Activated CD4-positive, alpha-beta T cell treated with anti-CD3 and anti-CD28 coated beads, Interleukin-2, amount 50 U/mL, for 16 hours (primary cell): ENCODE measurements at regions not wholly inside any gene's neighbourhood (a gene's known extent, or its start where the extent isn't known, plus 50 kb on each side); places are given as distances from the start of the nearest gene placed in this dataset.

Experiments used
- DNase-seq: peaks from one replicate; pipeline ENCODE4 v3.0.0-alpha.2; 2020

- no peak for DNase-seq
These were observed 183.4 kb upstream of the TANK start for GRCh38 chr2:160976797-160977196.

DNA sequence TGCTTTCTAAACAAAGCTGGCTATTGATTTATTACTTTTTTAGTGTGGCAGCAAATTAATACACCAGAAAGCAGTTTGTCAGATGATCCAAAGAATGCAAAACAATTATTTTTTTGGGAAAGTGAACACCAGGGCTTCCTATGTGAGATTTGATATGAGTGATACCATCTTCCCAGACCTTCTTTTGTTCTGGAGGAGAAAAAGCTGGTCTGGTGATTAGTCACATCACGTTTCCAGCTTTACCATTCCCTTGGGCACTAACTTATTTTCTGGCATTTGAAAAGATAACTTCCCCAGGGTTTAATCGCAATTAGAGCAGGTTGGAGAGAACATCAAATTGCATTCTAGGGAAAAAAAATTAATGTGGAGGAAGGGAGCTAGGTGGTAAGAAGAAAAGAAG is 182.9 kb upstream of the TANK start:
- no peak for DNase-seq

GRCh38 chr2:160977854-160978253 is 182.4 kb upstream of the TANK start:
- no peak for DNase-seq

- no peak for DNase-seq
These were observed 175.7 kb upstream of the TANK start for GRCh38 chr2:160984426-160985077.

- DNase-seq = no peak
These were observed 170.4 kb upstream of the TANK start for GRCh38 chr2:160989778-160990177.

DNA sequence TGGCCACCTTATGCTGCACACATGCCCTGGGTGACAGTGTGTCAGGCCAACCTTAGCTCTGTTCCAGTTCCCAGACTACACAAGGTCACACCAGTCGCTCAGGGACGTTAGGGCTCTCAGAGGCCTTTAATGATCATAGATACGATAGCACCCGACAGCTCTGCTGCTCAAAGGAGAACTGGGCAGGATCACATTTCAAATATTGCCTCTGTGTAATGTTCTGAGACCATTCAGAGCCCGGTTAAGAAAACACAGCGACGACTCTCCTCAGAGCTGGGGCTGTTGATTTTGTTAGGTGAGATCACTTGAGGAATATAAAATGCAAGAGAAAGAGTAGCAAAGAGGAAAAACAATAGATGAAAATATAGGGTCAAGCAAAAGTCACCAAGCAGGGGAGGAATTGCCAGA is 166.6 kb upstream of the TANK start:
- no peak for DNase-seq

GRCh38 chr2:160994141-160995002 is 165.9 kb upstream of the TANK start:
- peak; percentile 86 for DNase-seq

DNA sequence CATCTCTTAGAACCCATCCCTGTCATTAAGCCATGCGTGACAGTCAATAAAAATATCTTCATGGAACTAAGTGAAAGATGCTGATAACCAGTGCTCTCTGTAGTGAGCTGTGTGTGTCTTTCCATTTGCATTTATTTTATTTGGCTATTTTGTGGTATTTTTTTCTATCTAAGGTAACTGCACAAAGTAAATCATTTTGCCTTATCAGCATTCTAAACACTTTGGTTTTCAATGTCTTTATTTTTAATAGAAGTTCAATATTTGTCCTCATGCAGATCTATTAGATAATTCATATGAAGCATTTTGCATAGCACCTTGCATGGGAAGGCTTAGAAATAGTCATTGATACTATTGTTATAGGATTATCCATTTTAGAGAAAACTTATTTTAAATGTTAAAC is 163.6 kb upstream of the TANK start:
- DNase-seq = no peak

DNA sequence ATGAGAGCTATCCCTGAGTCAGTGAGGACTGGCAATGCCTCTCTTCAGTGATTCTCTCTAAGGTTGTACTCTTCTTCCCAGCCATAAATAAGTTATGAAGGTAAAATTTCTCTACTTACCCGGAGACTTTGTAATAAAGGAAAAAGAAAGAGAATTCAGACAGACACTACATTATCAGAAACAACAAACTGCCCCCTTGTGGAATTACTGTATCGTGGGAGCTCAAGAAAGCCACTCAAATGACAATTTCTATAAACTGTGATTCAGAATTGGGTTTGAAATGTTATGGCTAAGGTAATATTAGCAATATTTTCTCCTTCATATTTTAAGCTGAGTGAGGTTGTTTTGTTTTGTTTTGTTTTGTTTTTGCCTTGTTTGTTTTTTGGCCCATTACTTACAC is 155.8 kb upstream of the TANK start:
- DNase-seq = no peak

DNA sequence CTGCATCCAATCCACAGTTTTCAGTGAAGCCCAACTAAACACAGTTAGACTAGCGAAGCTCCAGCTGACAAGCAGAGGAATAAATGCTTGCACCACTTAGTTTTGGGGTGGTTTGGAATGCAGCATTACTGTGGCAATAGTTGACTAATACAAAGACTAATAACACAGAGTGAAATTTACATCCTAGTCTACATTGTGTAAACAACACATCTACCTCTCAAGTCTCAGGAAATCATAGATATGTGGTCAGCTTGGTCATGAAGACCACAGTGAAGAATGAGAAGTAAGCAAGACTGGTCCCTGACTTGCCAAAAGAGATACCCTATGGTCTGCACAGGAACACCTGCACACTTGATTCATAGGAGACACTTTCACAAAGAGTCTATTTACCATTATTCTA is 155.1 kb upstream of the TANK start:
- no peak for DNase-seq

- no peak for DNase-seq
These were observed 151.9 kb upstream of the TANK start for GRCh38 chr2:161008311-161008710.

GRCh38 chr2:161010503-161011015 is 149.7 kb upstream of the TANK start:
- DNase-seq = no peak

GRCh38 chr2:161017780-161018470 is 142.3 kb upstream of the TANK start:
- no peak for DNase-seq

- no peak for DNase-seq
These were observed 140.9 kb upstream of the TANK start for GRCh38 chr2:161019311-161019710.

DNA sequence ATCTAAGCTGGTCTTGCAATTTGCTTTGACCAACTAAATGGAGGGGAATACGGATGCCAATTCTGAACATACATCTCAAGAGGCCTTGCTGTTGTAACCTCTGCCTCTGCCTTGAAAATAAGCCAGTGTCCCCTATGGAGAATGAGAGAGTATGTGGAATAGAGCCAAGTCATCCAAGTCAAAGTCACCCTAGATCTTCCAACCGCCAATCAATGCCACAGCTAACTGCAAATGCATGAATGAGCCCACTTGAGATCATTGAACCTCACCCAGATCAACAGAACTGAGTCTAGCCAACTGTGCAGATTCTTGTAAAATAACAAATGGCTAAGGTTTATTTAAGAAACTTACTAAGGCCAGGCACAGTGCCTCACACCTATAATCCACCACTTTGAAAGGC is 139.8 kb upstream of the TANK start:
- DNase-seq = no peak

DNA sequence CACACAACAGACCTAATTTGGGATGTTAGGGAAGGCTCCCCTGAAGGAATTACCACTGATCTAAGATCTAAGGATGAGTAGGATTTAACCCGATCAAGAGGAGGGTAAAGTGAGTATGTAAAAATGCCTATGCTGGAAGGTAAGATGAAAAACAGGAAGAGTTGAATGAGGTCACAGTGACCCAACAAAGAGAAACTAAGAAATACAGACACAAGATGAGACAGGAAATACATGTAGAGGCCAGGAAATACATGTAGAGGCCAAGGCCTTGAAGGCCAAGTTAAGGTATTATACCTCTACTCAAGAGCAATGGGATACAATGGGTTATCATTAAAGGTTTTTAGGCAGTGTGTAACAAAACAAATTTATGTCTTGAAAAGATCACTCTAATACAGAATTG is 131.6 kb upstream of the TANK start:
- no peak for DNase-seq

DNA sequence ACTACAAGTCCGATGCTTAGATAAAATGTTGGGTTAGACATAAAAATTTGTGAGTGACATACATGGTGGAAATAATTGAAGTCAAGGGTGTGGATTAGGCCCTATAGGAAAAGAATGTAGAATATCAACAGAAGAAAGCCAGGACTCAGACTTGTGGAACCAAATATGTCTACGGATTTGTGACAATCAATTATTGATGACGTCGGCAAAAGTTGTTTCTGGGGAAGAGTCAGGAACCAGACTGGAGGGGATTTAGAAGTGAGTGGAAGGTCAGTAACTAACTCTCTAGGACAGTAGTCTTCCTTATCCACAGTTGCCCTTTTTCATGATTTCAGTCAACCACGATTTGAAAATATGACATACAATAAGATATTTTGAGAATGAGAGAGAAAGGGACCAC is 130.9 kb upstream of the TANK start:
- no peak for DNase-seq

DNA sequence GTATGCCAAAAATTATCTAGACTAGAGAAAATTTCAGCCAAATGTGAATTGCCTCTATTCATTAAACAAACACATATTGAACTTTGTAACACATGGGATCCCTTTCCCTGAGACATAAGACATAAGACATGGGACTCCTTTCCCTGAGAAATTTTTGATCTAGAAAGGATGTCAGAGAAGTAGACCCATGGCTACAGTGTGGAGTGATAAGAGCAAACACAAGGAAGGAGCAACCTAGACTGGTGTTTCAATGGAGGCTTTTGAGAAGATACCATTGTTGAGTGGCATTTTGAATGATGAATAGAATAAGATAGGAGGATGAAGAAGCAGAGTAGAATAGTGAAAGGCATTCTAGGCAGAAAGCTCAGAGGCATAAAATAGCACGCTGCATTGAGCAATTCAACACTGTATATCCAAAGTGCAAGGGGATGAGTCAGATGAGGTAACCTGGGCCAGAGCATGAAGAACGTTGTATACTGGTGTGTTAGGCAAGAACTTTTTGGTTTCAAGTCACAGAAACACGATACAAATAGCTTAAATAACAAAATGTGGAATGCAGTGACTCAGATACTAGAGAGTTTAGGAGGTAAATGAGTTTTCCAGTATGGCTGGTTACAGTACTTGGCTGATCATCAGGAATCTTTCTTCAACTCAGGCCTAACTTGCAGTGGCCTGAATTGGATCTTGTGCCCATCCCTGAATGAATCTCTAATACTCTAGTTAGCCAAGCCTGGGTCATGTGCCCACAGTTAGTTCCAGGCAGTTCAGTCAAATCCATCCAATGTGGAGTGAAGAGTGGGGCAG is 129.8 kb upstream of the TANK start:
- DNase-seq = no peak

- DNase-seq = no peak
These were observed 128.7 kb upstream of the TANK start for GRCh38 chr2:161031511-161031910.

GRCh38 chr2:161032635-161033034 is 127.6 kb upstream of the TANK start:
- DNase-seq = no peak

GRCh38 chr2:161033059-161033660 is 127.1 kb upstream of the TANK start:
- no peak for DNase-seq

GRCh38 chr2:161036926-161037325 is 123.3 kb upstream of the TANK start:
- DNase-seq = no peak
